GM12891 (cell line): ENCODE measurements at regions not wholly inside any gene's neighbourhood (a gene's known extent, or its start where the extent isn't known, plus 50 kb on each side); places are given as distances from the start of the nearest gene placed in this dataset.

Source experiments
- PAX5 ChIP-seq: IDR thresholded peaks from 2 replicates; pipeline ENCODE4 v1.6.1; 2011; ENCODE audit warnings: low read length, moderate library complexity, mild to moderate bottlenecking; ENCODE audit not compliant: insufficient read depth, severe bottlenecking
- POLR2A ChIP-seq: IDR thresholded peaks from 2 replicates; pipeline ENCODE4 v1.6.1; 2011; ENCODE audit warnings: low read depth, low read length, control low read depth
- POLR2AphosphoS5 ChIP-seq: IDR thresholded peaks from 2 replicates; pipeline ENCODE4 v1.6.1; 2011; ENCODE audit warnings: low read depth, low read length, control low read depth
- POU2F2 ChIP-seq: IDR thresholded peaks from 2 replicates; pipeline ENCODE4 v1.6.1; 2011; ENCODE audit warnings: low read depth, mild to moderate bottlenecking, control low read depth, low read length, moderate library complexity
- SPI1 ChIP-seq: IDR thresholded peaks from 2 replicates; pipeline ENCODE4 v1.6.1; 2011; ENCODE audit warnings: low read depth, low read length, control low read depth
- TAF1 ChIP-seq: IDR thresholded peaks from 2 replicates; pipeline ENCODE4 v1.6.1; 2011; ENCODE audit warnings: low read depth, low read length, control low read depth

DNA sequence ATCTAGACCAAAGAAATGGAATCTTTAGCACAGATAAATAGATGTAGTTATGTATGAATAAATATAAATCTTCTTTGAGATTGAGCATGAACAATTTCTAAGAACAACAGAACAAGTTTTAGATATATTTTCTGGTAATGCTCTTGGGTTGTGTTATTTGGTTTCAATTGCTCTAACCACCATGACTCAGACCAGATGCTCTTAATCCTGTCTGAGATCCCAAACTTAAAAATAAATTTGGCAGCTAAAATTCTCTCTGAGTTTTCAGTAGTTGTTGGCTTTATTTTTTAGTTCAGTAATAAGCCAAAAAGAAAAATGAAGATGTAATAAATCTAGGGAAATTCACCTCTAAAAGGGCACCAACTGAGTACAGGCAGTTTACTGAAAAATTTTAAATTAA, 1693.4 kb downstream of the NCAM2 start:
- no peak for TF ChIP-seq POLR2AphosphoS5
- no peak for TF ChIP-seq POLR2A
- no peak for TF ChIP-seq SPI1
- TF ChIP-seq TAF1, result no peak
- TF ChIP-seq PAX5, result no peak
- TF ChIP-seq POU2F2, result no peak
